Heart right ventricle (tissue), 16 donors: ENCODE measurements at regions not wholly inside any gene's neighbourhood (a gene's known extent, or its start where the extent isn't known, plus 50 kb on each side); places are given as distances from the start of the nearest gene placed in this dataset.

ENCODE experiments used
- ATAC-seq, 8 donors: fragments of 200-7000 bp; cut with Tn5 transposase; one replicate each; pipeline ENCODE4 v1.9.1; 2020; ENCODE audit warnings: mild to moderate bottlenecking in 8 of 8, moderate library complexity in 8 of 8, moderate number of reproducible peaks in 1 of 8
- DNase-seq, 2 donors: peaks; one replicate each; pipeline ENCODE4 v3.0.0-alpha.2; 2020
- H3K27ac ChIP-seq, 10 donors: fragments of 200-600 bp; sonication (generic) in 2 of 10; one replicate each; pipeline versions ENCODE4 v1.5.0 to v1.8.0; 2020 to 2022; ENCODE audit warnings: mild to moderate bottlenecking in 3 of 10
- H3K27me3 ChIP-seq, 7 donors: fragments of 200-600 bp; one replicate each; pipeline ENCODE4 v1.8.0; 2021 to 2022; ENCODE audit warnings: mild to moderate bottlenecking in 2 of 7
- H3K36me3 ChIP-seq, 9 donors: fragments of 200-600 bp; sonication (generic) in 1 of 9; one replicate each; pipeline versions ENCODE4 v1.5.0 to v1.8.0; 2020 to 2022; ENCODE audit warnings: mild to moderate bottlenecking in 2 of 9
- H3K4me1 ChIP-seq, 9 donors: fragments of 200-600 bp; sonication (generic) in 1 of 9; one replicate each; pipeline versions ENCODE4 v1.5.0 to v1.8.0; 2020 to 2022; ENCODE audit warnings: mild to moderate bottlenecking in 4 of 9
- H3K4me3 ChIP-seq, 10 donors: fragments of 200-600 bp; sonication (generic) in 2 of 10; one replicate each; pipeline versions ENCODE4 v1.5.0 to v1.8.0; 2020 to 2022; ENCODE audit warnings: mild to moderate bottlenecking in 7 of 10, moderate library complexity in 2 of 10
- H3K9me3 ChIP-seq, 11 donors: fragments of 200-600 bp in 10 of 11; sonication (generic) in 2 of 11; one replicate each; pipeline versions ENCODE4 v1.5.0 to v1.8.0; 2013 to 2022; ENCODE audit warnings: mild to moderate bottlenecking in 2 of 11, control low read depth in 1 of 11, moderate library complexity in 1 of 11
- WGBS, 2 donors: extraction: QIAGEN DNeasy Blood & Tissue Kit; methylation state at CpG; one replicate each; pipeline ENCODE4 v1.1.7; 2013; ENCODE audit warnings: inconsistent platforms in 1 of 2; 5-methylcytosine and 5-hydroxymethylcytosine counted together
- intact Hi-C, 10 donors: fragments of 100-400 bp; cut with DNase I; formaldehyde crosslinking; loops; one replicate each; pipeline versions ENCODE4 v1.11.1 to v1.14.2; 2022
- TF ChIP-seq, protein P1 (sequence below), 9 donors: fragments of 200-600 bp; sonication (generic) in 2 of 9; IDR thresholded peaks; one replicate each; pipeline versions ENCODE4 v1.5.0 to v1.8.0; 2021 to 2022; ENCODE audit warnings: antibody characterized with exemption in 9 of 9, mild to moderate bottlenecking in 5 of 9, moderate library complexity in 1 of 9
- donor health status: Arrhythmogenic right ventricular cardiomyopathy.
- donor health status: ischemic (EF 13 %, LVEDD 7.1; RV severe dilation, severe dysfunction).
- donor health status: healthy with polysubstance abuse.
- donor health status: DM: no; HTN: yes; CAD: no.
- donor health status: DM: no; HTN: no; CAD: no.
- donor health status: ischemic (EF 25% LVEDD 6.9; RV normal size, moderate dysfunction).
- donor health status: ischemic (EF 25% LVEDD 5.7; RV mildly dilated, moderate dysfunction).
- donor health status: healthy.
- donor health status: DM: yes; HTN: yes; CAD: no.
- donor health status: Ischemic cardiomyopathy.
- donor health status: ischemic (EF 35%, LVEDD 5.7; RV mildly dilated, moderate dysfunction).
- donor health status: nonischemic (EF 11% LVEDD 7.7; RV severe dilation, severe dysfunction).
- donor health status: DM: yes; HTN: yes; CAD: no.
- donor health status: PGD.
- donor health status: ischemic (EF 29% LVEDD 5.4; RV normal size, mild dysfunction).
- donor health status: nonischemic (EF 23%, LVEDD 6.1; RV moderate dilation, normal function).

DNA sequence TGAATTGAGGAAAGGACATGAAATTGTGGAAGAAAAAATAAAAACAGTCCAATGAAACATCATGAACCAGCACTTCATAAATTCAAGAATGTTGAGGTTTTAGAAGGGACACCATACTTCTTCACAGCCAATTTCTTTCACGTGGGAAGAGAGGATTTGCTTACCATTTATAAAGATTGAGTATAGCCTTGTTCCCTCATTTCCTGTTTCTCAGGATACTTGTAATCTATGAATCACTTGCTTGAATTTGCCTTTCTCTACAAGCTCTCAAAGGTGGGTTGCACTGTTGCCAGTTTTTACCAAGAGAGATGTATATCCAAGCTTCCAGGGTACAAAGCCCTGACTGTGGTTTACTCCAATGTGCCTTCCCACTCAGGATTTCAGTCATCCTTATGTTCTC lies 116.1 kb downstream of the DUSP6 start:
- intact Hi-C loops = loop anchor here in 5 of 10 donors (5.0 to 10.0 kb wide), 2 partner anchors 109 to 111 kb away; no protein-coding TSS in a partner anchor
- WGBS, 2 donors = 38 to 50% methylated on average over 1 of the region's 1 CpG

GRCh38 chr12:89235189-89235993 lies 116.9 kb downstream of the DUSP6 start:
- ATAC-seq (peak in 5 of 8 donors; percentile 18 to 76 (median 58)), DNase-seq (no peak)
- Histone ChIP-seq H3K4me1 (peaks cover 0 to 60% (median 30%) of the 10 kb centered on the region in 9 donors), H3K4me3 (no peak overlapping the region), H3K9me3 (no peaks in the 10 kb centered on the region), H3K36me3 (no peaks in the 10 kb centered on the region), H3K27ac (peak overlapping the region in 4 of 10 donors; percentile 36 to 68 (median 60)), H3K27me3 (no peaks in the 10 kb centered on the region)
- WGBS, 2 donors = 35 to 40% methylated on average over 5 of the region's 5 CpGs
- intact Hi-C loops = loop anchor here in 5 of 10 donors (5.0 to 10.0 kb wide), 2 partner anchors 109 to 112 kb away; no protein-coding TSS in a partner anchor
- TF ChIP-seq, protein P1, sequence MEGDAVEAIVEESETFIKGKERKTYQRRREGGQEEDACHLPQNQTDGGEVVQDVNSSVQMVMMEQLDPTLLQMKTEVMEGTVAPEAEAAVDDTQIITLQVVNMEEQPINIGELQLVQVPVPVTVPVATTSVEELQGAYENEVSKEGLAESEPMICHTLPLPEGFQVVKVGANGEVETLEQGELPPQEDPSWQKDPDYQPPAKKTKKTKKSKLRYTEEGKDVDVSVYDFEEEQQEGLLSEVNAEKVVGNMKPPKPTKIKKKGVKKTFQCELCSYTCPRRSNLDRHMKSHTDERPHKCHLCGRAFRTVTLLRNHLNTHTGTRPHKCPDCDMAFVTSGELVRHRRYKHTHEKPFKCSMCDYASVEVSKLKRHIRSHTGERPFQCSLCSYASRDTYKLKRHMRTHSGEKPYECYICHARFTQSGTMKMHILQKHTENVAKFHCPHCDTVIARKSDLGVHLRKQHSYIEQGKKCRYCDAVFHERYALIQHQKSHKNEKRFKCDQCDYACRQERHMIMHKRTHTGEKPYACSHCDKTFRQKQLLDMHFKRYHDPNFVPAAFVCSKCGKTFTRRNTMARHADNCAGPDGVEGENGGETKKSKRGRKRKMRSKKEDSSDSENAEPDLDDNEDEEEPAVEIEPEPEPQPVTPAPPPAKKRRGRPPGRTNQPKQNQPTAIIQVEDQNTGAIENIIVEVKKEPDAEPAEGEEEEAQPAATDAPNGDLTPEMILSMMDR (IDR thresholded peaks at IDR 0.05) = peak in 1 of 9 donors; percentile 8

More for the DNA sequence above, 116.1 kb downstream of the DUSP6 start:
- TF ChIP-seq, protein P1 (IDR thresholded peaks at IDR 0.05) = no peak
- Histone ChIP-seq H3K9me3 (peaks cover 0 to 3% (median 0%) of the 10 kb centered on the region in 11 donors), H3K4me1 (peaks cover 0 to 57% (median 27%) of the 10 kb centered on the region in 9 donors), H3K36me3 (no peaks in the 10 kb centered on the region), H3K27me3 (no peaks in the 10 kb centered on the region), H3K27ac (peak overlapping the region in 2 of 10 donors; percentile 18 to 64), H3K4me3 (no peak overlapping the region)
- DNase-seq (no peak), ATAC-seq (no peak)

- no peak for ATAC-seq
- Histone ChIP-seq H3K4me3 (no peak overlapping the region), H3K36me3 (no peaks in the 10 kb centered on the region), H3K27me3 (no peaks in the 10 kb centered on the region), H3K9me3 (no peaks in the 10 kb centered on the region), H3K4me1 (peaks cover 0 to 65% (median 32%) of the 10 kb centered on the region in 9 donors), H3K27ac (peak overlapping the region in 5 of 10 donors; percentile 5 to 68 (median 57))
- DNase-seq = no peak
- WGBS, 2 donors = 81 to 82% methylated on average over 4 of the region's 4 CpGs
- intact Hi-C loops = loop anchor here in 5 of 10 donors (5.0 to 10.0 kb wide), 2 partner anchors 110 to 113 kb away; no protein-coding TSS in a partner anchor
- TF ChIP-seq, protein P1 (IDR thresholded peaks at IDR 0.05) = no peak
Measured at GRCh38 chr12:89234324-89235114, 117.8 kb downstream of the DUSP6 start.

DNA sequence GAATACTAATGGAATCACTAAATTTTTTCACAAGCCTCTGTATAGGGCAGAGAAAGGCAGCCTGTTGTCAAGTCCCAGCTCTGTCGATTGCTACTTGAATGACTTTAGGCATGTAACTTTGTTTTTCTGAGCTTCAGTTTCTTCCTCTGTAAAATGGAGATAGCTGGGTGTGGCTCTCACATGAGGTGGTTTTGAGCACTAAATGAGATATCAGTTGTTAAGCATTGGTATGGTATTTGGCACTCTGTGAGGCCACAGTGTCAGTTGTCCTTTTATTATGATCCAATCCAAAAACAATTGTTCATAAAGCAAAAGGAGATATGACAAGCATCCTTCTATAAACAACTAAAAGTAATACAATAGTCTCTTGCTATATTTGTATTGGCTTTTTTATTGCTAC lies 120.6 kb downstream of the DUSP6 start:
- Histone ChIP-seq H3K27me3 (no peaks in the 10 kb centered on the region), H3K4me1 (peaks cover 0 to 38% (median 14%) of the 10 kb centered on the region in 9 donors), H3K9me3 (no peaks in the 10 kb centered on the region), H3K4me3 (no peak overlapping the region), H3K27ac (no peak overlapping the region), H3K36me3 (no peaks in the 10 kb centered on the region)
- TF ChIP-seq, protein P1 (IDR thresholded peaks at IDR 0.05) = no peak
- intact Hi-C loops = loop anchor here in 2 of 10 donors (10.0 kb wide), 1 partner anchor 113 kb away; no protein-coding TSS in a partner anchor
- WGBS, 2 donors = 88 to 92% methylated on average over 1 of the region's 1 CpG
- DNase-seq (no peak), ATAC-seq (no peak)
